ENCODE measurements at regions not wholly inside any gene's neighbourhood (a gene's known extent, or its start where the extent isn't known, plus 50 kb on each side); places are given as distances from the start of the nearest gene placed in this dataset.

DNA sequence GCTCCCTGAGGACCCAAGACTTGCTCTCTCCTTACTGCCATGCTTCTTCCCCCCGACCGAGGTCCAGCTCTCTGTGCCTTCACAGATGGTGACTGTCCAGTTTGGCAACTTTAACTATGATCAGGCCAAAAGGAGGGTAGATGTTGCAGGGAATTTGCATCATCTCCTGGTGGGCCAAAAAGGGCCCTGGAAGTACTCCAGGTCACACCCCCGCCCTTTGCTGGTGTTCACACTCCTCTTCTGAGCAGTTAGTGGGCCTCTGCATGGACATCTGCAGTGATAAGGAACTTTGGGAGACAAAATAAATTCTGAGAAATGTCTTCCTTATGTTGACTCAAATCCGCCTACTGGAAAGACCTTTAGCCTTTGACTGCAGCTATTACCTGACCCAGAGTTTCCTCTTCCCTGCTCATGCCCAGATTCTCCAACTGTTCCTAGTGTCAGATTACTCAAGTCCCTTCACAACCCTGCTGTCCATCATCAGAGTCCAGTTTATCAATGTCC is 234.4 kb downstream of the LOXHD1 start:
- DNase-seq (ENCODE audit: low read depth) (no peak), FAIRE-seq (no peak)
- Histone ChIP-seq H3K36me3 (ENCODE audit: control insufficient read depth, insufficient read depth, low read length) (no peaks in the 10 kb centered on the region), H3K4me3 (ENCODE audit: low read depth, low read length) (no peak overlapping the region), H3K27me3 (ENCODE audit: control insufficient read depth, insufficient read depth, low read length) (no peaks in the 10 kb centered on the region)
- TF ChIP-seq, protein P1, sequence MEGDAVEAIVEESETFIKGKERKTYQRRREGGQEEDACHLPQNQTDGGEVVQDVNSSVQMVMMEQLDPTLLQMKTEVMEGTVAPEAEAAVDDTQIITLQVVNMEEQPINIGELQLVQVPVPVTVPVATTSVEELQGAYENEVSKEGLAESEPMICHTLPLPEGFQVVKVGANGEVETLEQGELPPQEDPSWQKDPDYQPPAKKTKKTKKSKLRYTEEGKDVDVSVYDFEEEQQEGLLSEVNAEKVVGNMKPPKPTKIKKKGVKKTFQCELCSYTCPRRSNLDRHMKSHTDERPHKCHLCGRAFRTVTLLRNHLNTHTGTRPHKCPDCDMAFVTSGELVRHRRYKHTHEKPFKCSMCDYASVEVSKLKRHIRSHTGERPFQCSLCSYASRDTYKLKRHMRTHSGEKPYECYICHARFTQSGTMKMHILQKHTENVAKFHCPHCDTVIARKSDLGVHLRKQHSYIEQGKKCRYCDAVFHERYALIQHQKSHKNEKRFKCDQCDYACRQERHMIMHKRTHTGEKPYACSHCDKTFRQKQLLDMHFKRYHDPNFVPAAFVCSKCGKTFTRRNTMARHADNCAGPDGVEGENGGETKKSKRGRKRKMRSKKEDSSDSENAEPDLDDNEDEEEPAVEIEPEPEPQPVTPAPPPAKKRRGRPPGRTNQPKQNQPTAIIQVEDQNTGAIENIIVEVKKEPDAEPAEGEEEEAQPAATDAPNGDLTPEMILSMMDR (IDR thresholded peaks at IDR 0.05; ENCODE audit: insufficient read depth, low read length, severe bottlenecking): no peak

DNA sequence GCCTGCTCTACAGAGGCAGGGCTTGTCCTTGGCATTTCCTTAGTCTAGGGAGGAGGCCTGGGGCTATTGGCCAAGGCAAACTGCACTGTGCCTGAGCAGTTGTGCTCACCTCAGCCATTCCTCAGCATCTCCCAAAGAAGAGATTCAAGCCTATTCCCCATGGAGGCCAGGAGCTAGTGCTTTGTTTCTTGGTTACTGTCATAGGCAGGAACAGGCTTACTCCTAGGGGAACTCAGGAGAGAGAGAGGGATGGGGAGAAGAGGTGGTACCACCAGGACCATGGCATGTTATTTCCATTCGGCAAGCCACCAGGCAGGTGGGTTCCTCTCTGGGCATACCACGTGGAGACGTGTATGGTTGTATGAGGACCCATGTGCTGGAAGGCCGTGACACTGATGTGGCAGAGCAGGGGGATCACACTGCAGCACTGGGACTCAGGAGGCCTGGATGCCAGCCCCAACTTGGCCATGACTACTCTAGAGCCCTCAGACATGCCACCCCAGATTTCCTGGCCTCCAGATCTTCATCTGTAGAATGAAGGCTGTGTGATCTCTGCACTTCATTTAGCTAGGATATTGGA is 233.7 kb downstream of the LOXHD1 start:
- TF ChIP-seq, protein P1 (IDR thresholded peaks at IDR 0.05; ENCODE audit: insufficient read depth, low read length, severe bottlenecking): no peak
- no peaks in the 10 kb centered on the region for H3K36me3 ChIP-seq (ENCODE audit: control insufficient read depth, insufficient read depth, low read length)
- no peak overlapping the region for H3K4me3 ChIP-seq (ENCODE audit: low read depth, low read length)
- DNase-seq (ENCODE audit: low read depth) (no peak), FAIRE-seq (peak; percentile 18)
- no peaks in the 10 kb centered on the region for H3K27me3 ChIP-seq (ENCODE audit: control insufficient read depth, insufficient read depth, low read length)

DNA sequence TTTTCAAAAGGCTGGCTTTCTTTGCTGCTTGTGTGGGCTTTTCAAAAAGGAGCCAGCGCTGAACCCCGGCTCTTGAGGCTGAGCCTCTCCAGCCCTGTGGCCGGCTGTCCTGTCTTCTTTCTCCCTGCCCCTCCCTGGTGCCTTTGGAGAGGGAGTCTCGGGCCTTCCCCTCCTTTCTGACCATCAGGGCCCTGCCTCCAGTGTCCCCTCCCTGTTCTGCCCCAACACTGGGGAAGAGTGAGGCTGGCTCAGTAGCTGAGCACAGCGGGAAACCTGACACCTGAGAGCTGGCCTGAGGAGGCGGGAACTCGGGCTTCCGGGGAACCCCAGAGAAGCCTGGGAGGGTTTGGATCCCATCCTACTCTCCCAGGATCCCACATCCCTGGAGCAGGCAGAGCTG is 232.1 kb downstream of the LOXHD1 start:
- FAIRE-seq: no peak
- Histone ChIP-seq H3K4me3 (ENCODE audit: low read depth, low read length) (no peak overlapping the region), H3K27me3 (ENCODE audit: control insufficient read depth, insufficient read depth, low read length) (no peaks in the 10 kb centered on the region), H3K36me3 (ENCODE audit: control insufficient read depth, insufficient read depth, low read length) (no peaks in the 10 kb centered on the region)
- no peak for DNase-seq (ENCODE audit: low read depth)
- TF ChIP-seq, protein P1 (IDR thresholded peaks at IDR 0.05; ENCODE audit: insufficient read depth, low read length, severe bottlenecking): no peak

DNA sequence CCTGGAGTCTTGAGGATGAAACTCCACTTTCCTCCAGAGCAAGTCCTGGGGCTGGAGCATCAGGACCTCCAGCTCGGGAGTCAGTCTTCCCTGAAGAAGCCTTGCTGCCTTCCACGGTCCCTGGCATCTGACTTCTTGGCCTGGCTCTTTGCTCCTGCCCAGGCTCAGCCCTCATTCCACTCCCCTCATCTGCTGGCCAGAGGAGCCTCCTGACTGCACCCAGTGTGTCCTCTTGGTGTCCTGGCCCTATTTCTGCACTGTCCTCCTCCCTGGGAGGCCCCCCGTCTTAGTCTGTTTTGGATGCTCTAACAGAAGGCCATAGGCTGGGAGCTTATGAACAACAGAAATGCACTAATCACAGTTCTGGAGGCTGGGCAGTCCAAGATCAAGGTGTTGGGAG is 231.5 kb downstream of the LOXHD1 start:
- Histone ChIP-seq H3K36me3 (ENCODE audit: control insufficient read depth, insufficient read depth, low read length) (no peaks in the 10 kb centered on the region), H3K4me3 (ENCODE audit: low read depth, low read length) (no peak overlapping the region), H3K27me3 (ENCODE audit: control insufficient read depth, insufficient read depth, low read length) (no peaks in the 10 kb centered on the region)
- DNase-seq (ENCODE audit: low read depth) (no peak), FAIRE-seq (no peak)
- TF ChIP-seq, protein P1 (IDR thresholded peaks at IDR 0.05; ENCODE audit: insufficient read depth, low read length, severe bottlenecking): no peak

DNA sequence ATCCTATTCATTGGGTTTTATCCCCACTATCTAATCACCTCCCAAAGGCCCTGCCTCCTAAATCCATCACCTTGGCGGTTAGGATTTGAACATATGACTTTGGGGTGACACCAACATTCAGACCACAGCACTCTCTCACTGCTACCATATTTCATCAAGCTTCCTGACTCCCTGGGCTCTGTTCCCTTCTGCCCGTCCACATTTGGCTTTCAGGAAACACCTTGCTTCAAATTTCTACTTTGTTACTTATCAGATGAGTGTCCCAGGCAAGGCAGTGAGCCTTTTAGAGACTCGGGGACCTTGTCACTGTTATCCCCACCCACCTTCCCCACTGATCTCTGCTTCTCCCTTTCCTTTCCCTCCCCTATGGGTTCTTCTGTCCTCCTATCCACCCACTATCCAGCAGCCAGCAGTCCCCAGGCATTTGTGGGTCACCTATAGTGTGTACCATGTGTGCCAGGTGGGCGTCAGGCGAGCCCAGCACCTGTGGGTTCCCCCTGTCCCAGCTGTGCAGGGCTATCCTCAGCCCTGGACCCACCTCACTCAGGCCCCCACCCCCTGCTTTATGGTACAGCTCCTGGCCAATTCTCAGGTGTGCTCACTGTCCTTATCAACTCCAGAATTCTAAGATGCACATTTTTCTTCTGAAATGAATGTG is 230.9 kb downstream of the LOXHD1 start:
- TF ChIP-seq, protein P1 (IDR thresholded peaks at IDR 0.05; ENCODE audit: insufficient read depth, low read length, severe bottlenecking): no peak
- FAIRE-seq (no peak), DNase-seq (ENCODE audit: low read depth) (no peak)
- Histone ChIP-seq H3K27me3 (ENCODE audit: control insufficient read depth, insufficient read depth, low read length) (no peaks in the 10 kb centered on the region), H3K36me3 (ENCODE audit: control insufficient read depth, insufficient read depth, low read length) (no peaks in the 10 kb centered on the region), H3K4me3 (ENCODE audit: low read depth, low read length) (no peak overlapping the region)
